ENCODE measurements at regions not wholly inside any gene's neighbourhood (a gene's known extent, or its start where the extent isn't known, plus 50 kb on each side); places are given as distances from the start of the nearest gene placed in this dataset.
A peak's percentile ranks its signal among the peaks of the same experiment; 100 is the strongest.
"Not testable (repeated sequence)": the region's sequence is repeated elsewhere in the genome, so short reads cannot be mapped to it uniquely, and the experiment has no call there.

- DNase-seq = no peak
Measured at GRCh38 chr6:839201-839600, 146.3 kb upstream of the EXOC2 start.

GRCh38 chr6:837380-837779 is 144.4 kb upstream of the EXOC2 start:
- no peak for DNase-seq

- no peak for DNase-seq
Measured at GRCh38 chr6:836276-836853, 143.4 kb upstream of the EXOC2 start.

- DNase-seq = no peak
Measured at GRCh38 chr6:835476-836160, 142.7 kb upstream of the EXOC2 start.

DNA sequence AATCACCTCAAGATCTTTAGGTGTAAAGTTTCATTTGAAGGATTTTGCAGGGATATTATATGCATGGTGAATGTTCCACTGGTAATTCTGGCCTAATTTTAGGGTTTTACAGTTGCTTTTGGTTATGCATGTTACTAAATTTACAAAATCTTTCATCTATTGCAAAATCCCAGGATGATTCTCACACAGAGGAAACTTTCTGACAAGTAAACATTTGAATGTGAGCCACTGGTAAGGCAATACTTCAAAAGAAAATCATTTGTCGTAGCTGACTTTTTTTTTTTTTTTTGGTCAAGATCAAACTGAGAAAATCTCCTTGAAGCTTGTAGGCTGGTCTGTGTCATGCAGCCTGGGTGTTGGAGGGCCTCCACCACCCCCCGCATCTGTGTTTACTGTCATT is 141.9 kb upstream of the EXOC2 start:
- no peak for DNase-seq

DNA sequence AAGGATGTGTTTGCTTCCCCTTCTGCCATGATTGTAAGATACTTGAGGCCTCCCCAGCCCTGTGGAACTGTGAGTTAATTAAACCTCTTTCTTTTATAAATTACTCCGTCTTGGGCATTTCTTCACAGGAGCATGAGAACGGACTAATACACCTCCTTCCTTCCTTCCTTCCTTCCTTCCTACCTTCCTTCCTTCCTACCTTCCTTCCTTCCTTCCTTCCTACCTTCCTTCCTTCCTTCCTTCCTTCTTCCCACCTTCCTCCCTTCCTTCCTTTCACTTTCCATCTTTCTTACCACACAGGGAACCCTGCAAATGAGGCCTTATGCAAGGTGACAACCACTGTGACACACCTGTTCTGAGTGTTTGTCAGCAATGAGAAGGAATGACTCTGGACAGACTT is 141.3 kb upstream of the EXOC2 start:
- DNase-seq = no peak

DNA sequence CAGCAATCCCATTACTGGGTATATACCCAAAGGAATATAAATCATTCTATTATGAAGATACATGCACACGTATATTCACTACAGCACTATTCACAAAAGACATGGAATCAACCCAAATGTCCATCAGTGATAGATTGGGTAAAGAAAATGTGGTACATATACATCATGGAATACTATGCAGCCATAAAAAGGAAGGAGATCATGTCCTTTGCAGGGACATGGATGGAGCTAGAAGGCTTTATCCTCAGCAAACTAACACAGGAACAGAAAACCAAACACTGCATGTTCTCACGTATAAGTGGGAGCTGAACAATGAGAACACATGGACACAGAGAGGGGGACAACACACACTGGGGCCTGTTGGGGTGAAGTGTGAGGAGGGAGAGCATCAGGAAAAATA is 139.9 kb upstream of the EXOC2 start:
- DNase-seq = not testable (repeated sequence)

DNA sequence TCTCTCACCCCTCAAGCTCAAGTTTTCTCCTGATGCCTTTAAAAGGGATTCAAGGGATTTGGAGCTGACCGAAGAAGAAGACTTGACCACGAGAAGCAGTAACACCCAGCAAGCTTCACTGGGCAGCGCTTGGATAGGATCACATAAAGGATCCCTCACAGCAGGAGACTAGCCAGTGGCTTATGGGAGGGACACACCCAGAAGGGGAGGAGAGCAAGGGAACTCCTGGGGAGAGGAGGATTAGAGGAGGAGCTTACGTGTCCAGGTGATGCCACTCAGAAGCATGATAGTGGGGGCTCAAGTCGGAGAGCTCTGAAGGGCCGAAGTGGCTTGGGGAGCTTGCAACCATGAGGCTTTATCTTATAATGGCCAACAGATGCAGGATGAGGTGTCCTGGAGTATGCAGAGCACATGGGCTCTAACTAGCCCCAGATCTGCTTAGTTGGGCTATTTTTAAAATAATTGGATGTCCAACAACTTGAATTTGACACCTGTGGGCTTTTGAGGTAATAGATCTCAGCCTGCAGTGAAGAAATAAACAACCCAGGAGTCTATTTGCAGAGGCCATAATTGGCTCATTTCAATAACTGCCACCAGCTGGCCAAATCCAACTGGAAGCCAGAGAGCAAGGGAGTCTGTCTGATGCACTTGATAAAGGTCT is 137.9 kb upstream of the EXOC2 start:
- no peak for DNase-seq

DNA sequence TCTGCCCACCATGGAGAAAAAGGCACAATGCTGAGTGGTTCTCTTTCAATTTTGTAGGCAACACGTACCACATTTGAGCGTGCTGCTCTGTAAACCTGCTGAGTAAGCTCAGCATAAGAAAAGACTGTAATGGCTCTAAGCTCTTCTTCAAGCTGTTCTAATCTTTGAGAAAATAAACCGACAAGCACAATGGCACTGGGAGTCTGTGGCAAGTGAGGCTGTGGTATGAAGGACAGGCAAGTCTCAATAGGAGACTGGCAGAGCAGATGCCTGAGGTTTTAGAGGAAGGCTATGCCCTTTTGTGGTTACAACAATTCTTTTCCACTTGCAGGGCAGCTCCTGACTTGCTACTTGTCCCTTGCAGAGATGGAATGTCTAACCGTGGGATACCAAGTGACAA is 136.7 kb upstream of the EXOC2 start:
- DNase-seq = no peak

GRCh38 chr6:827431-827830 is 134.5 kb upstream of the EXOC2 start:
- no peak for DNase-seq

- DNase-seq = no peak
Measured at GRCh38 chr6:819122-819521, 126.2 kb upstream of the EXOC2 start.

DNA sequence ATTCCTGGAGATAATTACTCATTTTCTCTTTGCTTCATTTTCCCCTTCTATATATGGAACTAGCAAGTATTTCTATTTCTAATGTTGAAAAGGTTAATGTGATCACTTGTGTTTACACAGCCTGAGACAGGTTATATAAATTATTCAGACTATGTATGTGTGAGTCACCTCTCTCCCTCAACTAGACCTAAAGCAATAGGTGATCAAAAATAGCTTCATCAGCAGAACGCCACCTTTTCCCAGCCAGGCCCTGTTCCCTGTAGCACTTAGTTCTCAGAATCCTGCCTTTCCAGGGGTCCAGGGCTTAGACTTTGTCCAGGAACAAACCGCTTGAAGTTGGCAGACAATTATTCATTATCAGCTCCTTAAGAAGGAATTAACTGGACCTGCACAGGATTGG is 125.3 kb upstream of the EXOC2 start:
- DNase-seq = no peak

DNA sequence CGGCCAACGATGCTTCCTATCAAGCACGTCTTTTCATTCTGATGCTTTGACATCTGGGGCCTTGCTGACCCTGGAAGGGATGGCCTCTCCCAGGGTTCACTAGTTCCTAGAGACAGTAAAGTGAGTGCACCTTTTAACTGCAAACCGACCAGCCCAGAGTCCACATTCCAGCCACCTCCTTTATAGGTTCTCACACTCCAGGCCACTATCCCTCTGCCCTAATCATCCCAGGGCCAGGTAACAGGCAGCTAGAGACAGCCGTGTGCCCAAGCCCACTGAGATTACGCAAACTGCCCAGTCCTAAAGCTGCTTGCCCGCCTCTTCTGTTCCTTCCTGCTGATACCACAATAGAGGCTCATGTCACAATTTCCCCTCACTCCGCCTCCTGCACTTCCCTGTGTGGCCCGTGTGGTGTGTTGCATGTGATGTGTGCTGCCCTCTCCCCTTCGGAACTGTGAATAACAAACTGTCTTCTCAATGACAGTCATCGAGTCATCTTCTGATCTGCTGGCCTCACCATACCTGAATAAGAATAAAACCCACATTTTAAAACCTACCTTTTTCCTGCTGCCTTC is 123.7 kb upstream of the EXOC2 start:
- no peak for DNase-seq

- DNase-seq = peak; percentile 14
Measured at GRCh38 chr6:815348-815738, 122.4 kb upstream of the EXOC2 start.

DNA sequence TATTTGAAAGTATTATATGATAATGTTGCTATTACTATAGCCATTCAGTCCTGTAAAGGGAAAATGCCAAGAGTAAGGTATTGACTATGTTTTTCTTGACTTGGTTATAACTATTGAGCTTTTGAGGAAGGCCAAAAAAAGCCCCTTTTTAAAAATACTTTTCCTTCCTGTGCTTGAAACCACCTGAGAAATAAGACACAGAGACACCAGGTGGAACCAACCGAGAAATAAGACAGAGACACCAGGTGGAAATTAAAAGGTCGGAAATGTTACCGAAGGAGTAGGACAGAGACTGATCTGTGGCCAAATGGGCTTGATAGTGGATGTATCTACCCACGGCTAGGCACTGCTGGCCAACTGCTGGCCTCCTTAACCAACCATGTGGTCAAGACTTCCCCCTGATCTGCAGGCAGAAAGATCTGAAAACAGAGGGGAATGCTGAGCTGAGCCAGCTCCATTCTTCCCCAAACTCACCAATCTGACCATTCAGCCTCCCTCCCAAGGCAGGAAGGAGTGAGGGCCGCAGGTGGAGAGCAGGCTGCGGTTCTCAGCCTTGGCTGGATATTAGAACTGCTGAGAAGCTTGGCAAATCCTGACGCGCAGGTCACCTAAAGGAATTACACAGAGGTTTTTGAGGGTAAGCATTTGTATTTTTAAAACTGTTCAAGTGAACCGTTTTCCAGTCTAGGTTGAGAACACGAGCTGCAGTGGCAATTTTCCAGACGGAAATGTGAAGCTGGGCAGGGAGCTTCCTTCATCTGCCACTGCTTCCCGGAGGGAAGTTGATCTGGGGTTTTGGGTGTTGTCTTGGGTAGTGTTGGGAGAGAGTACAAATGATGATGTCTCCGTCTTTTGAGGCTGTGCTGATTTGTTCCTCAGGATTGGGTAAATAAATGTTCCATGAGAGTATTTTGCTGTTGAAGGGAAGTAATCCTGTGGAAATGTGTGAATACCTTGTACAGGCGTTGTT is 121.7 kb upstream of the EXOC2 start:
- DNase-seq = no peak

GRCh38 chr6:811831-812230 is 118.9 kb upstream of the EXOC2 start:
- no peak for DNase-seq

DNA sequence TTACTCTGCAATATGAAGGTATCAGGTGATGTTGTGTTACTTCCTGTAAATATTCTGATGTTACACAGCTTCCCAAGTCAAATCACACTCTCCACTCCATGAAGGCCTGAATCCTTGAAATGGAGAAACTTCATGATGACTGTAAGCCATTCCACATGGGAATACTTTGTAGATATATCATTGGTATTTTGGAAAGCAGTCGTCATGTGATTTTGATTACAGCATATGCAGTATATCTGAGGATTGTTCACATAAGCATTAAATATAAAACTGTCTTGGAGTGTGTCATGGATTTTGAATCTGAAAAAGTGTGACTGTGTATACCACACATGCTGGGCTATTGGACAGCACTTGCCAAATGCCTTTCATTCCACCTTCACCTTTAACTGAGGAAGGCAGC is 118.3 kb upstream of the EXOC2 start:
- DNase-seq = no peak

DNA sequence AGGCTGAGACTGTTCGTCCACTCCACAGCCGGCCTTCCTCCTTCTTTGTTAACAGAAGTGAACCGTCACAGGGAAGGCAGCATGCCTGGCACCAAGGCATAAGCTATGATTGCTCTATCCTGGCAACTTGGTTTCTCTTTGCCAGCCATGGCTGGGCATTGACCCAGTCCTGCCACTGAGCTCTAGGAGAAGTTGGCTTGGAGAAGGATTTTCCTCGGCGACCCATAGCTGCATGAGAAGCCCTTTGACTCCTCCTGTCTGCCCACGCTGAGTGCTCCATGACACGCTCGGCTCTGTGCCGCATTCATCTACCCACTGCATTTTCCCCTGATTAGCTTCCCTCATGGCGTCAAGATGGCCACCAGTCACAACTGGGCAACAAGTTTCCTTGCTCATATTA is 111.8 kb upstream of the EXOC2 start:
- no peak for DNase-seq

GRCh38 chr6:804317-804716 is 111.4 kb upstream of the EXOC2 start:
- no peak for DNase-seq

DNA sequence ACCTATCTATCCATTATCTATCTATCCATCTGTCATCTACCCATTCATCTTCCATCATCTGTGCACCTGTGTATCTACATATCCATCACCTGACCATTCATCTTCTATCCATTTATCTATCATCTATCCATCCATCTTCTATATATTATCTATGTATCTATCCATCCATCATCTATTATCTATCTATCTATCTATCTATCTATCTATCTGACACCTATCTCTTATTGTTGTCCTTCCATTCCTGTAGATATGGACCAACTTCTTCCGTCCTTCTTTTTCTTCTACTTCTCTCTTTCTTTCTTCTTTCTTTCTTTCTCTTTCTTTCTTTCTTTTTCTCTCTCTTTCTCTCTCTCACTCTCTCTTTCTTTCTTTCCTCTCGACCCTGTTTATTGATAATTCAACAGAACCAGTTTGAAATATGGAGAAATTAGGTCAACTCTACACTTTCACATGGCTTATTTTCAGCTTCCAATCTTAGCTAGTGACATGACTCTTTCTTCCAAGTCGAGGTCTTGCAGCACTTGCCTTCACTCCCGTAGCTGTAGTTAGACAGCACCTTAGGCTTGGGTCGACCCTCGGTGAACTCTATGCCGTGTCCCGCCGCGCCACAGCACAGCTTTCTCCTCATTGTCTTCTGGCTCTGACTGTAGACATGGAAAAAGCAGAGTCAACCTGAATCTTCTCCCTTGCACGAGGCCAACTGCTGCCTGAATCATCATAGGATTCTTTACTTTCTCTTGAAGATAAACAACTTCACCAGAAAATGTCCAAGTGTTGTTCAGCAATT is 110.4 kb upstream of the EXOC2 start:
- DNase-seq = no peak

GRCh38 chr6:802701-803100 is 109.8 kb upstream of the EXOC2 start:
- peak; percentile 11 for DNase-seq

DNA sequence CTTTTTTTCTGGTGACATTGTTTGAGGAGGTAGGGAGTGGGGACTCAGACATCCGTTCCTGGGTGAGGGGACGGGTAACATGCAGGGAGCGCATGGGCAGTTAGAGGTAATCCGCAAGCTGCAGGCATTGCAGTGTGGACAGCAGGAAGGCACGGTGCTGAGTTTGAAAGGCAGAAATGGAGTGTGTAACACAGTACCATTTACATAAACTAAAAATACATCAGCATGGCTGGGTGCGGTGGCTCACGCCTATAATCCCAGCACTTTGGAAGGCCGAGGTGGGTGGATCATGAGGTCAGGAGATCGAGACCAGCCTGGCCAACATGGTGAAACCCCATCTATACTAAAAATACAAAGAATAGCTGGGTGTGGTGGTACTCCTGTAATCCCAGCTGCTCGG is 109.3 kb upstream of the EXOC2 start:
- not testable (repeated sequence) for DNase-seq
